Epithelial cell of prostate (primary cell): ENCODE measurements at regions not wholly inside any gene's neighbourhood (a gene's known extent, or its start where the extent isn't known, plus 50 kb on each side); places are given as distances from the start of the nearest gene placed in this dataset.

Experiments used
- DNase-seq: peaks from one replicate; pipeline ENCODE4 v3.0.0-alpha.2; 2011; ENCODE audit warnings: low read depth, low spot score
- H3K27ac ChIP-seq: fragments of 450-650 bp; 2 replicates; pipeline ENCODE4 v1.5.1; 2017; ENCODE audit warnings: mild to moderate bottlenecking

DNA sequence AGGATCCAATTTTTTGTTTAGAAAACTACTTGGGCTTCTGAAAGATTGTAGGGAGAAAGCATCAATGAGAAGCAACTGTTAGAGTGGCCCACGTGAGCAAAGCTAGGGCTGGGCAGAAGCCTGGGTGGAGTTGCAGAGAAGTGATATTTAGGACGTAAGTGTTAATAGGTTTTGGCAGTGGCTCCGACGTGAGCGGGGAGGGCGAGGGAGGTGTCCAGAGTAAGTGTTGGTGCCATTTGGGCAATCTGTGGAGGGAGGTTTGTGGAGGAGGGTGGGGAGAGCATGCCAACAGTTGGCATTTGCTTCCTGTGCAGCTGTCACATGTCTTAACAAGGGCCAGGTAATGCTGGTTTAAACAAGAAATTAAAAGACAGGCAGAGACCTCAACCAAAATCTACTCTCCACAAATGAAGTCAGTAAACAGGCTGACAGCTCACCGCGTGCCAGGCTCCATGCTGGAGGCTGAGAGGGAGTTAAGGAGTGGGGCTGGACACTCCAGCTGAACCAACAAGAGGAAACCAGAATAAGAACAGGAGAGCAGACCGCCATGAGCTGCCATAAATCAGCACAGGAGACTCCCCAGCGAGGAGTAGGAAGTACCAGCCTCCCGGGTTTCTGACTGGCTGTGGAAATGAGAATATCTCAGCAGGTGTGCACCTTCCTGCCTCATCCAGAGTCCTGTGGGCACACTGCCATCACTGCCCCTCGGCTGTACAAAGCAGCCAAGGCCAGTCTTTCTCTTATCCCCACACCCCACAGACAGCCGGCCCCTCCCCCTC is 232.6 kb downstream of the ABHD5 start:
- H3K27ac ChIP-seq, result no peak overlapping the region
- no peak for DNase-seq

GRCh38 chr3:43926055-43926454 is 235.3 kb downstream of the ABHD5 start:
- H3K27ac ChIP-seq, result no peak overlapping the region
- no peak for DNase-seq

DNA sequence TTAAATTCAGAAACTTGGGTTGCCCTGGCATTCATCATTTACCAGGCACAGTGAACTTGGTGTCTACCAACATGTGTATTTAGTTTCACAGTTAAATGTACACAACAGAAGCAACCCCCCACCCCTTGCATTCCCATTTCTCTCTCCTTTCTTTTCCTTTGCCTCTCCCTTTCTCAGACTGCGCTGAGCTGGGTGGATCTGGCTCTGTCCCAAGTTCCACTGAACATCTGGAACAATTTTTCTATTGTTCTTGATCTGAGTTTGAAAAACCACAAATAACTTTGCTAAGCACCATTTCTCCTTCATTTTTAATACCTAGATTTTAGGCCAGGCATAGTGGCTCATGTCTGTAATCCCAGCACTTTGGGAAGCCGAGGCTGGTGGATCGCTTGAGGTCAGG is 242.2 kb downstream of the ABHD5 start:
- no peak for DNase-seq
- no peak overlapping the region for H3K27ac ChIP-seq

DNA sequence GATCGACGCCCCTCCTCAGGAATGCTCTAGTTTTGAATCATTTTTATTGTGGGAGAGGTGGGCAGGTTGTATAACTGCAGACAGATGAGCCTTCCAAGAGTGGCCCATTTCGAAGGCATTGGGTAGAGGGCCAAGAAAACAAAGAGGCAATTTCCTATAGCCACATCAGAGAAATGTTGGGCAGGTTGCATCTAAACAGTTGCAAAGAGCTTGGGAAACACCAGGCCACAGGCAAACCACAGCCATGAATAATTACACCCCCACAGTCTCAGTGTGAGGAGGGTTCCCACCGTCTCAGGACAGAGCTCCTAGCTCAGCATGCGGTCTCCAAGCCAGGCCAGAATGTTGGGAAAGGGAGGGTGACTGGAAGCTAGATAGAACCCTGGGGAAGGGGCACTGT is 257.3 kb downstream of the ABHD5 start:
- no peak for DNase-seq
- no peak overlapping the region for H3K27ac ChIP-seq

- no peak for DNase-seq
- no peak overlapping the region for H3K27ac ChIP-seq
Measured at GRCh38 chr3:43949594-43949993, 258.9 kb downstream of the ABHD5 start.

GRCh38 chr3:43950775-43951174 is 260.0 kb downstream of the ABHD5 start:
- no peak overlapping the region for H3K27ac ChIP-seq
- DNase-seq, result no peak

DNA sequence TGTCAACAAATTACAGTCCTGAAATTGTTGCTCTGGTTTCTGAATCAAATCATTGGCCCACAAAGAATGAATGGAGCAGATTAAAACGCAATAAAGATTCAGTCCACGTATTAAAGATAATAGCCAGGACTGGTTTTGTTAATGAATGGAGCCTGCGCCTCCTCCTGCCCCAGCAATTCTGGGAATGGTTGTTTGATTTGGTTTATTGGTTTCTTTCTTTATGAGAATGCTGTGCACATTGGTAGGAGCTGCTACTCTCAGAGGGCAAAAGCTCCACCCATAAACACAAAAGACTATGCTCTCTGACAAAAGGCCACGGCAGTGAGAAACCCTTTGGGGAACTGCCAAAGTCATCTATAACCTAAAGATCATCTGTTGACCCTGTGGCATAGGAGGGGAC is 261.1 kb downstream of the ABHD5 start:
- no peak for DNase-seq
- no peak overlapping the region for H3K27ac ChIP-seq

GRCh38 chr3:43953380-43953779 is 262.6 kb downstream of the ABHD5 start:
- DNase-seq, result no peak
- no peak overlapping the region for H3K27ac ChIP-seq

DNA sequence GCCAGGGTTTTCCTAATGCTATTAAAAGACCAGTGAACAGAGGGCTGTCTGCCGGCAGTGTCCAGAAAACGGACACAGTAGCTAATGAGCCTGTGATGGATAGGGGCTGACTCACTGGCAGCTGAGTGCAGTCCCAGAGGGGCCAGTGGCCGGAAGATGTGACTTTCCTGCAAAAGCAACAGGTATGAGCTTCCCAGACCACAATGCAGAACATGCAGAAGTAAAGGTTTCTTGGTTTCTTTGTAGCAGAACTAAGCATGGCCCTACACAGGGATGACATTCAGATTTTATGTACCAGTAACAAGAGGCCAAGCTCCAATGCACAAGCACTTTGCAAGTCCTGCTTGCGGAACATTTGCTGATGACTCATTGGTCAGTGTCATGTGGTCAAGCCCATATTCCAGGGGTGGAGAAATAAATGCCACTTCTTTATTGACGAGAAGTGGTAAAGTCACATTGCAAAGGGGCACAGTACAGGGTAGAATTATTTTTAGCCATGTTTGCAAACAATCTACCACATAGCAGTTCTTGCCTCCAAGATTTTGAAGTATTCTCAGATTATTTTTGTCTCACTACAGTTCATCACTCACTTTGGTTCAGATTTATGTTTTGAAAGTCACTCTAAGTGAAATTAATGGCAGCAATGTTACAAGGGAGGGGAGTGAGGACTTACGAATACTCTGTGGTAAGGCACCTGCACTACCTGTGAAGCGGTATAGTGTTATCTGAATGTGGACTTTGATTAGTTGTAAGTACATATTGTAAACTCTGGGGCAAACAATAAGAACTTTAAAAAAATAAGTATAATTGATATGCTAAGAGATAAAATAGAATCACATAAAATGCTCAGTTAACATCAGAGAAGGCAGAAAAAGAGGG is 263.3 kb downstream of the ABHD5 start:
- no peak for DNase-seq
- H3K27ac ChIP-seq, result no peak overlapping the region

- DNase-seq, result no peak
- H3K27ac ChIP-seq, result no peak overlapping the region
Measured at GRCh38 chr3:43956945-43957344, 266.2 kb downstream of the ABHD5 start.

GRCh38 chr3:43957553-43957952 is 266.8 kb downstream of the ABHD5 start:
- no peak for DNase-seq
- no peak overlapping the region for H3K27ac ChIP-seq

GRCh38 chr3:43958005-43958770 is 267.4 kb downstream of the ABHD5 start:
- no peak overlapping the region for H3K27ac ChIP-seq
- no peak for DNase-seq

GRCh38 chr3:43958973-43959372 is 268.2 kb downstream of the ABHD5 start:
- no peak for DNase-seq
- no peak overlapping the region for H3K27ac ChIP-seq

DNA sequence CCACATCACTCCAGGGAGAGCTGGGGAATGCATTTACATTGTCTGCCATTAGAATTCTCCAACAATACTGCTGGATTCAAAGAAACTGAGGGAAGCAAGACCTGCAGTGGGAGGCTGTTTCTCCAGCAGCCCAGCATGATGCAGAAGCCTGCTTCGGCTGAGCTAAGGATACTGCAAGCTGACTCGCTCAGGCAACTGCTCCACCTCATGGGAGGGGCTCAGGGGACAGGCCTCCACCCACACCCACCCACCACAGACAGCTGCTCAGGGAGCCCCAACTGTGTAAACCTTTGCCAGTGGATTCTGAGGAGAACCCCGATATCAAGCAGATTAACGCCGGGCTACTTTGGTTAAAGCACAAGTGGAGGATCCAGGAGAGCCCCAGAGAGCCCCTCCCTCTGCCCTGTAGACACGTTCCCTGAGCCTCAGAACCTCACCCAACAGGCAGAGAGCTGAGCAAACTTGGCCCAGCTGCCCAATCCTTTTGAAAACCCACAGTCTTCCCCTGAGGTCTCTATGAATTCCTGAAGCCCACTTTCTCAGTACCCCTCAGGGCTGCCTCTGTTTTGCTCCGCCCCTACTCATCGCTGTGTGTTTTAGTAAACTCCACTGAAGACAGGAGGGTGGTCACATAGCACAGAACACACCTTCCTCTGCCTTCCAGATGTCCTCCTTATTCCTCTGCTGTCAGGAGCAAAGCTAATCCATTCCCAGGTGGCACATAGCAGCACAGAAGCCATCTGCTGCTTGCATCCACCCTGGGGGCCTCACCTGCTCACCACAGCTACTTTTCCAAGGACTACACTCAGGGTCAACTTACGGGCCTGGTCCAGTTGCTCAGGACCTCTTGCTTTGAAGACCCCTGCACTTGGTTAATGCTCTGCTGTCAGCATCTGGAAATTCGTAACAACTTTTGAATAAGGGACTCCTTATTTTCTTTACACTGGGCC is 269.0 kb downstream of the ABHD5 start:
- DNase-seq, result no peak
- no peak overlapping the region for H3K27ac ChIP-seq

- no peak for DNase-seq
- H3K27ac ChIP-seq, result no peak overlapping the region
Measured at GRCh38 chr3:43960448-43960840, 269.7 kb downstream of the ABHD5 start.

- no peak overlapping the region for H3K27ac ChIP-seq
- DNase-seq, result no peak
Measured at GRCh38 chr3:43962043-43962442, 271.3 kb downstream of the ABHD5 start.

- DNase-seq, result no peak
Measured at GRCh38 chr3:43963208-43963607, 272.5 kb downstream of the ABHD5 start.

DNA sequence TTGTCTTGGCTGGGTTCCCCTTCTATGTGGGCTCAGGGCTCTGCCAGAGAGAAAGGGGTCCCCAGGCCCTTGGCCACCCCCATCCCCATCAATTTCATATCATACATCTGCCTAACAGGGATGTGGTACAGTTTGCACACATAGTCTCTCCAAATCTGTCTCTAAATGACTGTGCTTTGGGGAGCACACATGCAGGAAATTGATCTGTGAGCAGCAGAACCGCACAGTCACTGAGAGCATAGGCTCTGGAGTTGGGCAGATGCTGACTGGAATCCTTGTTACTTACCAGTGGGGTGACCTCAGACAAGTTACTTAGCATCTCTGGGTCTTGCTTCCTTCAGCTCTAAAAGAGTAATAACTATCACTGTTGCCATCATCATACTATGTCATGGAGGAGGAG is 273.9 kb downstream of the ABHD5 start:
- no peak overlapping the region for H3K27ac ChIP-seq
- no peak for DNase-seq

More at GRCh38 chr3:43963208-43963607, 272.5 kb downstream of the ABHD5 start:
- no peak overlapping the region for H3K27ac ChIP-seq

- H3K27ac ChIP-seq, result no peak overlapping the region
Measured at GRCh38 chr3:43965656-43966055, 274.9 kb downstream of the ABHD5 start.

GRCh38 chr3:43966126-43966525 is 275.4 kb downstream of the ABHD5 start:
- no peak for DNase-seq

More at GRCh38 chr3:43965656-43966055, 274.9 kb downstream of the ABHD5 start:
- DNase-seq, result no peak

More at GRCh38 chr3:43966126-43966525, 275.4 kb downstream of the ABHD5 start:
- no peak overlapping the region for H3K27ac ChIP-seq
